Esophagus muscularis mucosa (tissue), 3 donors: ENCODE measurements at regions not wholly inside any gene's neighbourhood (a gene's known extent, or its start where the extent isn't known, plus 50 kb on each side); places are given as distances from the start of the nearest gene placed in this dataset.

ENCODE experiments used
- POLR2A ChIP-seq: fragments of 450-650 bp; IDR thresholded peaks from one replicate; pipeline ENCODE4 v1.6.1; 2017; ENCODE audit warnings: antibody characterized with exemption, moderate library complexity, mild to moderate bottlenecking, low read depth
- TF ChIP-seq, protein P1 (sequence below), 3 experiments: fragments of 200-600 bp in 2 of 3; fragments of 450-650 bp in 1 of 3; sonication (generic) in 2 of 3; IDR thresholded peaks; one replicate each; pipeline ENCODE4 v1.5.1; 2017 to 2019; ENCODE audit warnings: antibody characterized with exemption in 3 of 3, mild to moderate bottlenecking in 2 of 3, moderate library complexity in 1 of 3

DNA sequence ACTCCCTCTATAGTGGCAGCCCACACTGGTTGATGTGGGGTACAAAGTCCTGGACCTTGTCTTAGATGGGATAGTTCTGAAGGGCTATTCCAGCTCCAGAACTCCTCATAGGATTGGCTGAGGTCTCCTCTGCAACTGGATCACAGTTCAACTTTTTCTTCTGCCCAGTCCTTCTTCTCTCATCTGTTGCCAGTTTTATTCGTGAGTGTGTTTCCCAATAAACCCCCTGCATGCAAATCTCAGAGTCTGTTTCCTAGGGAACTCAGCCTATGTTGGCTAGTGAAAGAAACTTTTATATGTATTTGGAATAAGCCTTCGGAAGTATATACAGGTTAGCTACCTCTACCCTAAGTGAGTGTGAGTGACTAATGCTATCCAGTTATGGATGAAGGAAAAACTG, 823.4 kb downstream of the SLC4A3 start:
- TF ChIP-seq, protein P1, sequence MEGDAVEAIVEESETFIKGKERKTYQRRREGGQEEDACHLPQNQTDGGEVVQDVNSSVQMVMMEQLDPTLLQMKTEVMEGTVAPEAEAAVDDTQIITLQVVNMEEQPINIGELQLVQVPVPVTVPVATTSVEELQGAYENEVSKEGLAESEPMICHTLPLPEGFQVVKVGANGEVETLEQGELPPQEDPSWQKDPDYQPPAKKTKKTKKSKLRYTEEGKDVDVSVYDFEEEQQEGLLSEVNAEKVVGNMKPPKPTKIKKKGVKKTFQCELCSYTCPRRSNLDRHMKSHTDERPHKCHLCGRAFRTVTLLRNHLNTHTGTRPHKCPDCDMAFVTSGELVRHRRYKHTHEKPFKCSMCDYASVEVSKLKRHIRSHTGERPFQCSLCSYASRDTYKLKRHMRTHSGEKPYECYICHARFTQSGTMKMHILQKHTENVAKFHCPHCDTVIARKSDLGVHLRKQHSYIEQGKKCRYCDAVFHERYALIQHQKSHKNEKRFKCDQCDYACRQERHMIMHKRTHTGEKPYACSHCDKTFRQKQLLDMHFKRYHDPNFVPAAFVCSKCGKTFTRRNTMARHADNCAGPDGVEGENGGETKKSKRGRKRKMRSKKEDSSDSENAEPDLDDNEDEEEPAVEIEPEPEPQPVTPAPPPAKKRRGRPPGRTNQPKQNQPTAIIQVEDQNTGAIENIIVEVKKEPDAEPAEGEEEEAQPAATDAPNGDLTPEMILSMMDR (IDR thresholded peaks at IDR 0.05): no peak
- TF ChIP-seq POLR2A: no peak
